ENCODE measurements at regions not wholly inside any gene's neighbourhood (a gene's known extent, or its start where the extent isn't known, plus 50 kb on each side); places are given as distances from the start of the nearest gene placed in this dataset.
"Not testable (repeated sequence)": the region's sequence is repeated elsewhere in the genome, so short reads cannot be mapped to it uniquely, and the experiment has no call there.

- no peak for ATAC-seq (replicated peaks)
- Mint-ChIP-seq H3K36me3 (no peaks in the 10 kb centered on the region), H3K9me3 (no peaks in the 10 kb centered on the region), H3K4me3 (no peak overlapping the region), H3K27me3 (no peaks in the 10 kb centered on the region), H3K4me1 (no peaks in the 10 kb centered on the region), H3K27ac (no peak overlapping the region)
- no peak for DNase-seq
Observed at GRCh38 chr1:60615666-60616065, 466.7 kb upstream of the NFIA start.

- Mint-ChIP-seq H3K4me3 (no peak overlapping the region), H3K4me1 (no peaks in the 10 kb centered on the region), H3K27me3 (no peaks in the 10 kb centered on the region), H3K9me3 (no peaks in the 10 kb centered on the region), H3K36me3 (no peaks in the 10 kb centered on the region), H3K27ac (no peak overlapping the region)
- ATAC-seq (replicated peaks): no peak
- no peak for DNase-seq
Observed at GRCh38 chr1:60612790-60613189, 469.6 kb upstream of the NFIA start.

GRCh38 chr1:60606921-60607320 is 475.4 kb upstream of the NFIA start:
- H3K27me3 Mint-ChIP-seq; ATAC-seq (replicated peaks); H3K9me3 Mint-ChIP-seq; DNase-seq; H3K4me1 Mint-ChIP-seq; H3K27ac Mint-ChIP-seq; H3K4me3 Mint-ChIP-seq; H3K36me3 Mint-ChIP-seq: not testable (repeated sequence)

GRCh38 chr1:60600532-60600931 is 481.8 kb upstream of the NFIA start:
- ATAC-seq (replicated peaks) (no peak), DNase-seq (no peak)
- H3K9me3 Mint-ChIP-seq: peaks cover 8 to 9% of the 10 kb centered on the region in 2 donors
- H3K27me3 Mint-ChIP-seq: peaks cover 0 to 6% of the 10 kb centered on the region in 2 donors
- H3K36me3 Mint-ChIP-seq: no peaks in the 10 kb centered on the region
- H3K4me1 Mint-ChIP-seq: no peaks in the 10 kb centered on the region
- H3K27ac Mint-ChIP-seq: no peak overlapping the region
- no peak overlapping the region for H3K4me3 Mint-ChIP-seq

GRCh38 chr1:60599574-60599973 is 482.8 kb upstream of the NFIA start:
- H3K27me3 Mint-ChIP-seq: peaks cover 0 to 6% of the 10 kb centered on the region in 2 donors
- peaks cover 9 to 10% of the 10 kb centered on the region in 2 donors for H3K9me3 Mint-ChIP-seq
- no peak overlapping the region for H3K4me3 Mint-ChIP-seq
- no peaks in the 10 kb centered on the region for H3K4me1 Mint-ChIP-seq
- no peak overlapping the region for H3K27ac Mint-ChIP-seq
- H3K36me3 Mint-ChIP-seq: no peaks in the 10 kb centered on the region
- no peak for ATAC-seq (replicated peaks)
- no peak for DNase-seq

- DNase-seq (no peak), ATAC-seq (replicated peaks) (no peak)
- Mint-ChIP-seq H3K4me1 (no peaks in the 10 kb centered on the region), H3K9me3 (peaks cover 4 to 7% of the 10 kb centered on the region in 2 donors), H3K27me3 (peaks cover 0 to 6% of the 10 kb centered on the region in 2 donors), H3K36me3 (no peaks in the 10 kb centered on the region), H3K4me3 (no peak overlapping the region), H3K27ac (no peak overlapping the region)
Observed at GRCh38 chr1:60598041-60598910, 484.1 kb upstream of the NFIA start.

GRCh38 chr1:60596791-60597750 is 485.3 kb upstream of the NFIA start:
- no peaks in the 10 kb centered on the region for H3K4me1 Mint-ChIP-seq
- DNase-seq: no peak
- no peak for ATAC-seq (replicated peaks)
- H3K4me3 Mint-ChIP-seq: no peak overlapping the region
- H3K27me3 Mint-ChIP-seq: peaks cover 0 to 6% of the 10 kb centered on the region in 2 donors
- H3K27ac Mint-ChIP-seq: no peak overlapping the region
- H3K36me3 Mint-ChIP-seq: no peaks in the 10 kb centered on the region
- peaks cover 4 to 7% of the 10 kb centered on the region in 2 donors for H3K9me3 Mint-ChIP-seq

- DNase-seq (no peak), ATAC-seq (replicated peaks) (no peak)
- H3K27me3 Mint-ChIP-seq: no peaks in the 10 kb centered on the region
- no peak overlapping the region for H3K27ac Mint-ChIP-seq
- peaks cover 4 to 6% of the 10 kb centered on the region in 2 donors for H3K9me3 Mint-ChIP-seq
- no peaks in the 10 kb centered on the region for H3K36me3 Mint-ChIP-seq
- H3K4me3 Mint-ChIP-seq: no peak overlapping the region
- no peaks in the 10 kb centered on the region for H3K4me1 Mint-ChIP-seq
Observed at GRCh38 chr1:60591583-60591982, 490.8 kb upstream of the NFIA start.

GRCh38 chr1:60589916-60590315 is 492.4 kb upstream of the NFIA start:
- peaks cover 0 to 3% of the 10 kb centered on the region in 2 donors for H3K9me3 Mint-ChIP-seq
- H3K36me3 Mint-ChIP-seq: no peaks in the 10 kb centered on the region
- no peak overlapping the region for H3K27ac Mint-ChIP-seq
- H3K27me3 Mint-ChIP-seq: no peaks in the 10 kb centered on the region
- no peak for DNase-seq
- ATAC-seq (replicated peaks): no peak
- H3K4me1 Mint-ChIP-seq: no peaks in the 10 kb centered on the region
- H3K4me3 Mint-ChIP-seq: no peak overlapping the region

GRCh38 chr1:60589046-60589748 is 493.2 kb upstream of the NFIA start:
- Mint-ChIP-seq H3K27ac (no peak overlapping the region), H3K36me3 (no peaks in the 10 kb centered on the region), H3K4me1 (no peaks in the 10 kb centered on the region), H3K9me3 (peaks cover 4 to 6% of the 10 kb centered on the region in 2 donors), H3K4me3 (no peak overlapping the region), H3K27me3 (no peaks in the 10 kb centered on the region)
- no peak for ATAC-seq (replicated peaks)
- DNase-seq: no peak

- Mint-ChIP-seq H3K4me3 (no peak overlapping the region), H3K4me1 (no peaks in the 10 kb centered on the region), H3K27me3 (no peaks in the 10 kb centered on the region), H3K9me3 (peaks cover 8 to 10% of the 10 kb centered on the region in 2 donors), H3K27ac (no peak overlapping the region), H3K36me3 (no peaks in the 10 kb centered on the region)
- DNase-seq: no peak
- no peak for ATAC-seq (replicated peaks)
Observed at GRCh38 chr1:60584371-60584770, 498.0 kb upstream of the NFIA start.

GRCh38 chr1:60583696-60584095 is 498.7 kb upstream of the NFIA start:
- no peaks in the 10 kb centered on the region for H3K4me1 Mint-ChIP-seq
- H3K27ac Mint-ChIP-seq: no peak overlapping the region
- no peaks in the 10 kb centered on the region for H3K27me3 Mint-ChIP-seq
- H3K4me3 Mint-ChIP-seq: no peak overlapping the region
- no peak for DNase-seq
- H3K36me3 Mint-ChIP-seq: no peaks in the 10 kb centered on the region
- no peak for ATAC-seq (replicated peaks)
- peaks cover 8 to 10% of the 10 kb centered on the region in 2 donors for H3K9me3 Mint-ChIP-seq

GRCh38 chr1:60581455-60582220 is 500.7 kb upstream of the NFIA start:
- H3K9me3 Mint-ChIP-seq: peaks cover 8 to 10% of the 10 kb centered on the region in 2 donors
- no peaks in the 10 kb centered on the region for H3K36me3 Mint-ChIP-seq
- DNase-seq (no peak), ATAC-seq (replicated peaks) (no peak)
- no peaks in the 10 kb centered on the region for H3K27me3 Mint-ChIP-seq
- H3K4me3 Mint-ChIP-seq: no peak overlapping the region
- H3K27ac Mint-ChIP-seq: no peak overlapping the region
- H3K4me1 Mint-ChIP-seq: no peaks in the 10 kb centered on the region

All from stimulated activated naive B cell treated with anti-CD40 and anti-IgM and Interleukin-4, amounts not matched to agents 10 μg/mL and 1 μg/mL and 100 μg/mL, for 72 hours (primary cell).